Natural killer cell (primary cell): ENCODE measurements at regions not wholly inside any gene's neighbourhood (a gene's known extent, or its start where the extent isn't known, plus 50 kb on each side); places are given as distances from the start of the nearest gene placed in this dataset.

Experiments
- ATAC-seq, 3 donors: fragments of 150-1000 bp in 2 of 3; fragments of 200-7000 bp in 1 of 3; cut with Tn5 transposase; 1 replicate in 1 of 3; 2 replicates in 2 of 3; pipeline ENCODE4 v1.10.0; 2021; ENCODE audit warnings: mild to moderate bottlenecking in 2 of 3, moderate library complexity in 2 of 3
- DNase-seq, 2 donors: peaks; one replicate each; pipeline versions ENCODE4 v3.0.0 to v3.0.0-alpha.2; 2013 to 2021; ENCODE audit warnings: mixed read lengths in 1 of 2
- H3K27ac ChIP-seq: one replicate; pipeline ENCODE4 v1.5.1; 2013; ENCODE audit warnings: mild to moderate bottlenecking, low read length
- H3K27me3 ChIP-seq: one replicate; pipeline ENCODE4 v1.6.1; 2013; ENCODE audit warnings: low read length; ENCODE audit not compliant: control insufficient read depth, insufficient read depth
- H3K36me3 ChIP-seq: one replicate; pipeline ENCODE4 v1.6.1; 2013; ENCODE audit warnings: low read length; ENCODE audit not compliant: control insufficient read depth, insufficient read depth
- H3K4me1 ChIP-seq: one replicate; pipeline ENCODE4 v1.6.1; 2013; ENCODE audit warnings: low read length; ENCODE audit not compliant: control insufficient read depth, insufficient read depth
- H3K4me3 ChIP-seq: one replicate; pipeline ENCODE4 v1.5.1; 2013; ENCODE audit warnings: low read length
- H3K9me3 ChIP-seq: one replicate; pipeline ENCODE4 v1.6.1; 2013; ENCODE audit warnings: low read length; ENCODE audit not compliant: control insufficient read depth, insufficient read depth
- H3K27ac Mint-ChIP-seq, 2 donors: one replicate each; pipeline ENCODE4 v1.8.0; 2022; ENCODE audit warnings: mild to moderate bottlenecking in 2 of 2, mixed read lengths in 2 of 2, moderate library complexity in 1 of 2
- H3K27me3 Mint-ChIP-seq, 2 donors: one replicate each; pipeline ENCODE4 v1.8.0; 2022; ENCODE audit warnings: low read depth in 2 of 2, mixed read lengths in 2 of 2
- H3K36me3 Mint-ChIP-seq: one replicate; pipeline ENCODE4 v1.8.0; 2022; ENCODE audit warnings: mixed read lengths
- H3K4me1 Mint-ChIP-seq, 2 donors: one replicate each; pipeline ENCODE4 v1.8.0; 2022; ENCODE audit warnings: mixed read lengths in 2 of 2
- H3K4me3 Mint-ChIP-seq: one replicate; pipeline ENCODE4 v1.8.0; 2022; ENCODE audit warnings: mild to moderate bottlenecking, moderate library complexity, mixed read lengths
- H3K9me3 Mint-ChIP-seq, 2 donors: one replicate each; pipeline ENCODE4 v1.8.0; 2022; ENCODE audit warnings: mixed read lengths in 2 of 2
- CTCF ChIP-seq: fragments of 200-600 bp; IDR thresholded peaks from one replicate; pipeline ENCODE4 v1.8.0; 2022; ENCODE audit warnings: antibody characterized with exemption
- WGBS: methylation state at CpG from one replicate; pipeline ENCODE4 v1.1.7; 2013; ENCODE audit warnings: missing lambda C conversion rate; ENCODE audit not compliant: insufficient coverage; 5-methylcytosine and 5-hydroxymethylcytosine counted together
- intact Hi-C: fragments of 100-400 bp; cut with micrococcal nuclease; formaldehyde crosslinking; loops from one replicate; pipeline ENCODE4 v1.14.2; 2022

GRCh38 chr3:17877299-17877698 lies 134.9 kb upstream of the TBC1D5 start:
- Histone ChIP-seq H3K36me3 (no peaks in the 10 kb centered on the region), H3K27ac (no peak overlapping the region), H3K9me3 (no peaks in the 10 kb centered on the region), H3K4me3 (no peak overlapping the region), H3K4me1 (no peaks in the 10 kb centered on the region), H3K27me3 (no peaks in the 10 kb centered on the region)
- no peak for TF ChIP-seq CTCF
- H3K4me3 Mint-ChIP-seq: no peak overlapping the region
- no peak for ATAC-seq
- H3K27ac Mint-ChIP-seq: no peak overlapping the region
- no peak for DNase-seq
- no peaks in the 10 kb centered on the region for H3K9me3 Mint-ChIP-seq
- intact Hi-C loops: no loop called here
- H3K4me1 Mint-ChIP-seq: no peaks in the 10 kb centered on the region
- WGBS: 97% methylated on average over 4 of the region's 5 CpGs
- H3K27me3 Mint-ChIP-seq: peaks cover 0 to 10% of the 10 kb centered on the region in 2 donors
- no peaks in the 10 kb centered on the region for H3K36me3 Mint-ChIP-seq

GRCh38 chr3:17874636-17875035 lies 132.2 kb upstream of the TBC1D5 start:
- Histone ChIP-seq H3K27ac (no peak overlapping the region), H3K27me3 (no peaks in the 10 kb centered on the region), H3K36me3 (no peaks in the 10 kb centered on the region), H3K9me3 (no peaks in the 10 kb centered on the region), H3K4me3 (no peak overlapping the region), H3K4me1 (no peaks in the 10 kb centered on the region)
- intact Hi-C loops: no loop called here
- no peak for TF ChIP-seq CTCF
- peaks cover 0 to 10% of the 10 kb centered on the region in 2 donors for H3K27me3 Mint-ChIP-seq
- WGBS: no CpG with 5 or more reads among the region's 1 CpG
- no peak overlapping the region for H3K27ac Mint-ChIP-seq
- H3K4me1 Mint-ChIP-seq: no peaks in the 10 kb centered on the region
- DNase-seq: no peak
- ATAC-seq: no peak
- H3K4me3 Mint-ChIP-seq: no peak overlapping the region
- H3K36me3 Mint-ChIP-seq: no peaks in the 10 kb centered on the region
- H3K9me3 Mint-ChIP-seq: no peaks in the 10 kb centered on the region

- H3K36me3 ChIP-seq: no peaks in the 10 kb centered on the region
- no peaks in the 10 kb centered on the region for H3K4me1 Mint-ChIP-seq
Observed at GRCh38 chr3:17872457-17872856, 130.0 kb upstream of the TBC1D5 start.

More at GRCh38 chr3:17872457-17872856, 130.0 kb upstream of the TBC1D5 start:
- Histone ChIP-seq H3K27me3 (no peaks in the 10 kb centered on the region), H3K9me3 (no peaks in the 10 kb centered on the region), H3K4me1 (no peaks in the 10 kb centered on the region), H3K27ac (no peak overlapping the region), H3K4me3 (no peak overlapping the region)
- no peak overlapping the region for H3K4me3 Mint-ChIP-seq
- intact Hi-C loops: no loop called here
- H3K27me3 Mint-ChIP-seq: peaks cover 0 to 7% of the 10 kb centered on the region in 2 donors
- ATAC-seq: no peak
- DNase-seq: no peak
- H3K9me3 Mint-ChIP-seq: no peaks in the 10 kb centered on the region
- WGBS: 95% methylated on average over 9 of the region's 13 CpGs
- no peak for TF ChIP-seq CTCF
- H3K27ac Mint-ChIP-seq: no peak overlapping the region
- H3K36me3 Mint-ChIP-seq: no peaks in the 10 kb centered on the region
